HUDEP-2 (cell line): ENCODE measurements at regions not wholly inside any gene's neighbourhood (a gene's known extent, or its start where the extent isn't known, plus 50 kb on each side); places are given as distances from the start of the nearest gene placed in this dataset.

Experiments used
- DNase-seq, 76 experiments: peaks; one replicate each; lab custom pipeline; 2025; ENCODE audit not compliant: unreplicated experiment in 76 of 76; lab: John Stamatoyannopoulos, UW

GRCh38 chr7:155965010-155965409, 152.7 kb upstream of the SHH start:
- DNase-seq: no peak

GRCh38 chr7:155964543-155964942, 152.3 kb upstream of the SHH start:
- no peak for DNase-seq

GRCh38 chr7:155963771-155964195, 151.5 kb upstream of the SHH start:
- DNase-seq: no peak

GRCh38 chr7:155963356-155963755, 151.1 kb upstream of the SHH start:
- no peak for DNase-seq

GRCh38 chr7:155962968-155963300, 150.7 kb upstream of the SHH start:
- no peak for DNase-seq

- DNase-seq: no peak
Measured at GRCh38 chr7:155962191-155962967, 150.1 kb upstream of the SHH start.

- no peak for DNase-seq
Measured at GRCh38 chr7:155961241-155962190, 149.3 kb upstream of the SHH start.

- DNase-seq: no peak
Measured at GRCh38 chr7:155959894-155960293, 147.6 kb upstream of the SHH start.

- no peak for DNase-seq
Measured at GRCh38 chr7:155956977-155957376, 144.7 kb upstream of the SHH start.

- no peak for DNase-seq
Measured at GRCh38 chr7:155955367-155955635, 143.0 kb upstream of the SHH start.

- no peak for DNase-seq
Measured at GRCh38 chr7:155954550-155955366, 142.5 kb upstream of the SHH start.

- no peak for DNase-seq
Measured at GRCh38 chr7:155953781-155954549, 141.7 kb upstream of the SHH start.

GRCh38 chr7:155953501-155953778, 141.2 kb upstream of the SHH start:
- no peak for DNase-seq

GRCh38 chr7:155951554-155952158, 139.4 kb upstream of the SHH start:
- no peak for DNase-seq

- DNase-seq: no peak
Measured at GRCh38 chr7:155950898-155951553, 138.8 kb upstream of the SHH start.

- DNase-seq: no peak
Measured at GRCh38 chr7:155948845-155949244, 136.6 kb upstream of the SHH start.

- no peak for DNase-seq
Measured at GRCh38 chr7:155948423-155948822, 136.2 kb upstream of the SHH start.

- DNase-seq: no peak
Measured at GRCh38 chr7:155947051-155947450, 134.8 kb upstream of the SHH start.

GRCh38 chr7:155945670-155946325, 133.5 kb upstream of the SHH start:
- no peak for DNase-seq
